Mesendoderm (in vitro differentiated cells): ENCODE measurements at regions not wholly inside any gene's neighbourhood (a gene's known extent, or its start where the extent isn't known, plus 50 kb on each side); places are given as distances from the start of the nearest gene placed in this dataset.

Experiments used
- DNase-seq: peaks from one replicate; pipeline ENCODE4 v3.0.0; 2013
- H2AK5ac ChIP-seq: 2 replicates; pipeline ENCODE4 v1.6.1; 2013; ENCODE audit warnings: low read length, inconsistent platforms
- H2BK120ac ChIP-seq: 2 replicates; pipeline ENCODE4 v1.6.1; 2013; ENCODE audit warnings: low read depth, mild to moderate bottlenecking, low read length, moderate library complexity, mixed read lengths
- H2BK15ac ChIP-seq: replicated peaks from 2 replicates; pipeline ENCODE4 v1.6.1; 2013; ENCODE audit warnings: low read depth, mild to moderate bottlenecking, moderate library complexity
- H2BK5ac ChIP-seq: 2 replicates; pipeline ENCODE4 v1.6.1; 2013; ENCODE audit warnings: low read length, inconsistent platforms
- H3K18ac ChIP-seq: 2 replicates; pipeline ENCODE4 v1.6.1; 2013; ENCODE audit warnings: mild to moderate bottlenecking, low read length, mixed read lengths
- H3K23ac ChIP-seq: one replicate; pipeline ENCODE4 v1.6.1; 2013; ENCODE audit warnings: low read length
- H3K27ac ChIP-seq: 2 replicates; pipeline ENCODE4 v1.5.1; 2013; ENCODE audit warnings: low read depth, mild to moderate bottlenecking, inconsistent platforms, low read length, moderate library complexity
- H3K27me3 ChIP-seq: 2 replicates; pipeline ENCODE4 v1.6.1; 2013; ENCODE audit warnings: low read length, control low read depth, mild to moderate bottlenecking, inconsistent platforms; ENCODE audit not compliant: insufficient read depth, poor library complexity
- H3K36me3 ChIP-seq: 2 replicates; pipeline ENCODE4 v1.6.1; 2013; ENCODE audit warnings: low read length, inconsistent platforms; ENCODE audit not compliant: control insufficient read depth, insufficient read depth
- H3K4ac ChIP-seq: one replicate; pipeline ENCODE4 v1.6.1; 2013; ENCODE audit warnings: low read depth, mild to moderate bottlenecking, low read length, moderate library complexity
- H3K4me1 ChIP-seq: 2 replicates; pipeline ENCODE4 v1.6.1; 2013; ENCODE audit warnings: low read depth, low read length, inconsistent platforms; ENCODE audit not compliant: control insufficient read depth
- H3K4me2 ChIP-seq: 2 replicates; pipeline ENCODE4 v1.6.1; 2013; ENCODE audit warnings: low read length
- H3K4me3 ChIP-seq: 2 replicates; pipeline ENCODE4 v1.5.1; 2013; ENCODE audit warnings: mild to moderate bottlenecking, low read length
- H3K56ac ChIP-seq: one replicate; pipeline ENCODE4 v1.6.1; 2013; ENCODE audit warnings: low read length
- H3K79me1 ChIP-seq: 2 replicates; pipeline ENCODE4 v1.6.1; 2013; ENCODE audit warnings: low read length, inconsistent platforms
- H3K79me2 ChIP-seq: 2 replicates; pipeline ENCODE4 v1.6.1; 2013; ENCODE audit warnings: mild to moderate bottlenecking, low read length; ENCODE audit not compliant: control insufficient read depth, insufficient read depth
- H3K9ac ChIP-seq: 2 replicates; pipeline ENCODE4 v1.6.1; 2013; ENCODE audit warnings: low read length, inconsistent platforms
- H4K5ac ChIP-seq: one replicate; pipeline ENCODE4 v1.6.1; 2013; ENCODE audit warnings: low read length
- H4K8ac ChIP-seq: one replicate; pipeline ENCODE4 v1.6.1; 2013; ENCODE audit warnings: low read depth, mild to moderate bottlenecking, control low read depth, low read length, moderate library complexity
- WGBS: extraction: QIAGEN DNeasy Blood & Tissue Kit; methylation state at CpG from one replicate; pipeline ENCODE4 v1.1.7; 2013; ENCODE audit warnings: low lambda C conversion rate, missing lambda C conversion rate; ENCODE audit not compliant: insufficient coverage; ENCODE audit errors: extremely low coverage; 5-methylcytosine and 5-hydroxymethylcytosine counted together

GRCh38 chr13:82817133-82817532 lies 1065.1 kb downstream of the SLITRK1 start:
- Histone ChIP-seq H3K4me2 (no peak overlapping the region), H2BK5ac (no peak overlapping the region), H2AK5ac (no peak overlapping the region), H2BK15ac (no peak overlapping the region), H3K27me3 (no peaks in the 10 kb centered on the region), H3K4ac (no peak overlapping the region), H2BK120ac (no peak overlapping the region), H3K36me3 (no peaks in the 10 kb centered on the region), H3K9ac (no peak overlapping the region), H3K27ac (no peak overlapping the region), H3K79me1 (no peaks in the 10 kb centered on the region), H3K18ac (no peak overlapping the region), H3K56ac (no peak overlapping the region), H4K5ac (no peak overlapping the region), H3K4me1 (no peaks in the 10 kb centered on the region), H3K4me3 (no peak overlapping the region), H4K8ac (no peak overlapping the region), H3K23ac (no peak overlapping the region), H3K79me2 (no peaks in the 10 kb centered on the region)
- no CpG with 5 or more reads among the region's 3 CpGs for WGBS
- DNase-seq, result no peak

- no peaks in the 10 kb centered on the region for H3K27me3 ChIP-seq
- H3K23ac ChIP-seq, result no peak overlapping the region
- H4K5ac ChIP-seq, result no peak overlapping the region
- H3K4ac ChIP-seq, result no peak overlapping the region
- no peak for DNase-seq
- H3K18ac ChIP-seq, result no peak overlapping the region
- no peak overlapping the region for H2AK5ac ChIP-seq
- no peak overlapping the region for H4K8ac ChIP-seq
- H3K27ac ChIP-seq, result no peak overlapping the region
- H3K4me3 ChIP-seq, result no peak overlapping the region
- no peaks in the 10 kb centered on the region for H3K36me3 ChIP-seq
- no peak overlapping the region for H3K4me2 ChIP-seq
- no peak overlapping the region for H3K9ac ChIP-seq
- no peaks in the 10 kb centered on the region for H3K79me2 ChIP-seq
- no peak overlapping the region for H2BK120ac ChIP-seq
- no peaks in the 10 kb centered on the region for H3K4me1 ChIP-seq
- H3K79me1 ChIP-seq, result no peaks in the 10 kb centered on the region
- H2BK15ac ChIP-seq, result no peak overlapping the region
- no peak overlapping the region for H3K56ac ChIP-seq
- no CpG with 5 or more reads among the region's 1 CpG for WGBS
- no peak overlapping the region for H2BK5ac ChIP-seq
These were observed 1066.5 kb downstream of the SLITRK1 start for GRCh38 chr13:82815791-82816190.

DNA sequence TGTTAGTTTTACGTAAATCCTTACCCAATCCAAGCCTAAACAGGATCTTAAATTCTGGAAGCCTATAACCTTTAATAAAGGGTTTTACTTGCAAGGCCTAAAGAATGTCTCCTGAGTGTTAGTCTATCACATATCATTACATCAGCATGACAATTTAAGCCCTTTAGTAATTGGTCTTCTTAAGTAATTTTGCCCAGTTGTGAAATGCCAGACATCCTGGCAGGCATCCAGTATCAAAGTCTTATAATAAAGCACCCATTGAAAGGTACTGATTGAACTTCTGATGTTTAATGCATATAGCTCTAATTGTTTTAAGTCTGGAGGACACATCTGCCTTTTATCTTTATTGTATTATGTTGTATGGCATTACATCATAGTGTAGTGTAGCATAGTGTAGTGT lies 1078.9 kb downstream of the SLITRK1 start:
- DNase-seq, result no peak
- no CpG with 5 or more reads among the region's 1 CpG for WGBS
- no peaks in the 10 kb centered on the region for H3K27me3 ChIP-seq

GRCh38 chr13:82802528-82802927 lies 1079.7 kb downstream of the SLITRK1 start:
- Histone ChIP-seq H2BK15ac (no peak overlapping the region), H3K27ac (no peak overlapping the region), H3K23ac (no peak overlapping the region), H2BK5ac (no peak overlapping the region), H2AK5ac (no peak overlapping the region), H3K27me3 (no peaks in the 10 kb centered on the region), H3K4me2 (no peak overlapping the region), H3K4me3 (no peak overlapping the region), H3K18ac (no peak overlapping the region), H4K8ac (no peak overlapping the region), H3K79me2 (no peaks in the 10 kb centered on the region), H2BK120ac (no peak overlapping the region), H3K4ac (no peak overlapping the region), H3K36me3 (no peaks in the 10 kb centered on the region), H3K9ac (no peak overlapping the region), H3K4me1 (no peaks in the 10 kb centered on the region), H3K79me1 (no peaks in the 10 kb centered on the region), H3K56ac (no peak overlapping the region), H4K5ac (no peak overlapping the region)
- DNase-seq, result no peak
- no CpG with 5 or more reads among the region's 3 CpGs for WGBS

More for the DNA sequence above, 1078.9 kb downstream of the SLITRK1 start:
- H3K27ac ChIP-seq, result no peak overlapping the region
- no peak overlapping the region for H4K8ac ChIP-seq
- no peak overlapping the region for H3K9ac ChIP-seq
- H4K5ac ChIP-seq, result no peak overlapping the region
- H2BK15ac ChIP-seq, result no peak overlapping the region
- no peak overlapping the region for H3K4me3 ChIP-seq
- H3K56ac ChIP-seq, result no peak overlapping the region
- H3K79me1 ChIP-seq, result no peaks in the 10 kb centered on the region
- H2AK5ac ChIP-seq, result no peak overlapping the region
- no peak overlapping the region for H2BK120ac ChIP-seq
- H3K4ac ChIP-seq, result no peak overlapping the region
- no peak overlapping the region for H2BK5ac ChIP-seq
- no peaks in the 10 kb centered on the region for H3K4me1 ChIP-seq
- H3K79me2 ChIP-seq, result no peaks in the 10 kb centered on the region
- H3K23ac ChIP-seq, result no peak overlapping the region
- no peak overlapping the region for H3K18ac ChIP-seq
- H3K4me2 ChIP-seq, result no peak overlapping the region
- no peaks in the 10 kb centered on the region for H3K36me3 ChIP-seq

DNA sequence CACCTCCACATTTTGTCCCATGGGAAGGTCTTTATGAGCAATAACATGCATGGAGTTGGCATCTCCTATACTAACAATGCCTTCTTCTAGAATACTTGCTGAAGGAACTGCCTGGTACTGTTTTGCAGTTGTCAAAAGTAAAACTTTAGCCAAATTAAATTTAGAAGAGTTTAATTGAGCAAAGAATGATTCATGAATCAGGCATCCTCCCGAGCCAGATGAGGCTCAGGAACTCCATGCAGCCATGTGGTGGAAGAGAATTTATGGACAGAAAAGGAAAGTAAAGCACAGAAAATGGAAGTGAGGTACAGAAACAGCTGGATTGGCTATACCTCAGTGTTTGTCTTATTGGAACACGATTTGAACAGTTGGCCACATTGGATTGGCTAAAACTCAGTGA lies 1081.9 kb downstream of the SLITRK1 start:
- Histone ChIP-seq H3K56ac (no peak overlapping the region), H2BK5ac (no peak overlapping the region), H3K18ac (no peak overlapping the region), H4K5ac (no peak overlapping the region), H2BK15ac (no peak overlapping the region), H3K4me3 (no peak overlapping the region), H2AK5ac (no peak overlapping the region), H3K9ac (no peak overlapping the region), H3K4me1 (no peaks in the 10 kb centered on the region), H3K27ac (no peak overlapping the region), H3K36me3 (no peaks in the 10 kb centered on the region), H3K79me2 (no peaks in the 10 kb centered on the region), H3K23ac (no peak overlapping the region), H4K8ac (no peak overlapping the region), H3K79me1 (no peaks in the 10 kb centered on the region), H3K4ac (no peak overlapping the region), H2BK120ac (no peak overlapping the region), H3K27me3 (no peaks in the 10 kb centered on the region), H3K4me2 (no peak overlapping the region)
- no peak for DNase-seq
- no CpG with 5 or more reads among the region's 2 CpGs for WGBS

DNA sequence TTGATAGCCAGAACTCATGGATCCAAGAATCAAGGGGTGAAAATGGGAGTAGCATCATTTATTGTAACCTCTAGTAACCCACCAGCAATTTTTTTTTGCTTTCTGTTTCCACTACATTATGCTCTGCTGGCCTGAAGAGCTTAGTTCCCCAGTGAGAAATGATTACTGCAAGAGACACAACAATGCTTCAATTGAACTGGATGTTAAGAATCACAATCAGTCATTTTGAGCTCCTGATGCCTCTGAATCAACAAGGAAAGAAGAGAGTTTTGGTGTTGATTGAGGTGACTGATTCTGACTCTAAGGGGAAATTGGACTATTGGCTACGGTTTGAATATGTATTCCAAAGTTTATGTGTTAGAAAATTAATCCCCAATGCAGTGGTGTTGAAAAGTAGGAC lies 1084.4 kb downstream of the SLITRK1 start:
- Histone ChIP-seq H3K4me3 (no peak overlapping the region), H4K8ac (no peak overlapping the region), H2BK5ac (no peak overlapping the region), H4K5ac (no peak overlapping the region), H3K56ac (no peak overlapping the region), H3K36me3 (no peaks in the 10 kb centered on the region), H3K18ac (no peak overlapping the region), H3K4me2 (no peak overlapping the region), H3K27ac (no peak overlapping the region), H3K23ac (no peak overlapping the region), H2AK5ac (no peak overlapping the region), H3K79me2 (no peaks in the 10 kb centered on the region), H3K4ac (no peak overlapping the region), H3K9ac (no peak overlapping the region), H3K27me3 (no peaks in the 10 kb centered on the region), H2BK120ac (no peak overlapping the region), H3K4me1 (no peaks in the 10 kb centered on the region), H2BK15ac (no peak overlapping the region), H3K79me1 (no peaks in the 10 kb centered on the region)
- DNase-seq, result no peak
- no CpG with 5 or more reads among the region's 1 CpG for WGBS
